ENCODE measurements at regions not wholly inside any gene's neighbourhood (a gene's known extent, or its start where the extent isn't known, plus 50 kb on each side); places are given as distances from the start of the nearest gene placed in this dataset. TPM values are rescaled to one million over a fixed set of nuclear protein-coding genes. Genes with fewer than 3 reads are reported as not detected.

DNA sequence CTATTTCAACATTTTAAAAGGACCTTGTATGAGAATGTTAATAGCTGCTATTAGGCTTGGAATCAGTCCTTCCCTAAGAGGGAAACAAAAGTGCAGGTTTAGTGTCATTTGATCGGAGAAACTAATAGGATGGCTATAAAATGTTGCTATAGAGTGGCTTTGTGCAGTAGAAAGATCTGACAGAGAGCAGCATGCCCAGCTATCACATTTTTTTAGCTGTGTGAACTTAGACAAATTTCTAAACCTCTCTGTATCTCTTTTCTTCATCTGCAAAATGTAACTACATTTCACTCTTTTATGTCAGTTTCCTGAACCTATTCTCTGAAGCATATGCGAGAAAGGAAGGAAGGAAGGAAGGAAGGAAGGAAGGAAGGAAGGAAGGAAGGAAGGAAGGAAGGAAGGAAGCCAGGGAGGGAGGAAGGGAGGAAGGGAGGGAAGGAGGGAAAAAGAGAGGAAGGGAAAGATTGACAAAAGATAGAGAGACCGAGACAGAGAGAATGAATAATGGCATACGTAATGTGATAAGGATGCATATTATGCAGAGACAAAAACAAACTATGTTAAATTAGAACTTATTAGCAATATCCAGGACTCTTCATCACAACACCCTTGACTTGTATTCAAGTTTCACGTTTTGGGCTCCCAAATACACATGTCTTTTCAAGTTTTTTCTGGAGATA, 52.6 kb upstream of the CDH8 start:
- Histone ChIP-seq H3K27me3 (no peaks in the 10 kb centered on the region), H3K9me3 (no peaks in the 10 kb centered on the region), H3K4me1 (no peaks in the 10 kb centered on the region), H3K27ac (no peak overlapping the region), H3K4me3 (no peak overlapping the region), H3K36me3 (no peaks in the 10 kb centered on the region)
- TF ChIP-seq POLR2AphosphoS5 (IDR thresholded peaks at IDR 0.05; ENCODE audit: insufficient read depth in 1 of 2, low read depth in 1 of 2) = no peak
- TF ChIP-seq, protein P1, sequence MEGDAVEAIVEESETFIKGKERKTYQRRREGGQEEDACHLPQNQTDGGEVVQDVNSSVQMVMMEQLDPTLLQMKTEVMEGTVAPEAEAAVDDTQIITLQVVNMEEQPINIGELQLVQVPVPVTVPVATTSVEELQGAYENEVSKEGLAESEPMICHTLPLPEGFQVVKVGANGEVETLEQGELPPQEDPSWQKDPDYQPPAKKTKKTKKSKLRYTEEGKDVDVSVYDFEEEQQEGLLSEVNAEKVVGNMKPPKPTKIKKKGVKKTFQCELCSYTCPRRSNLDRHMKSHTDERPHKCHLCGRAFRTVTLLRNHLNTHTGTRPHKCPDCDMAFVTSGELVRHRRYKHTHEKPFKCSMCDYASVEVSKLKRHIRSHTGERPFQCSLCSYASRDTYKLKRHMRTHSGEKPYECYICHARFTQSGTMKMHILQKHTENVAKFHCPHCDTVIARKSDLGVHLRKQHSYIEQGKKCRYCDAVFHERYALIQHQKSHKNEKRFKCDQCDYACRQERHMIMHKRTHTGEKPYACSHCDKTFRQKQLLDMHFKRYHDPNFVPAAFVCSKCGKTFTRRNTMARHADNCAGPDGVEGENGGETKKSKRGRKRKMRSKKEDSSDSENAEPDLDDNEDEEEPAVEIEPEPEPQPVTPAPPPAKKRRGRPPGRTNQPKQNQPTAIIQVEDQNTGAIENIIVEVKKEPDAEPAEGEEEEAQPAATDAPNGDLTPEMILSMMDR (IDR thresholded peaks at IDR 0.05) = no peak
- no peak for TF ChIP-seq POLR2A (IDR thresholded peaks at IDR 0.05)
- intact Hi-C loops (cut with DNase I) = no loop called here
- DNase-seq (ENCODE audit: extremely low spot score in 2 of 2) = no peak

Small RNA genes lying in the stretch of these regions (small RNA-seq; reads per million reads assigned to genes)
- gene AC009101.1 (not detected), gene AC009161.2 (not detected), gene AC018846.1 (not detected), gene AC138305.3 (not detected), gene RNU6-21P (not detected)

All from vagina (tissue), 2 donors.